Pancreas (tissue), 10 donors: ENCODE measurements at regions not wholly inside any gene's neighbourhood (a gene's known extent, or its start where the extent isn't known, plus 50 kb on each side); places are given as distances from the start of the nearest gene placed in this dataset.
"Not testable (repeated sequence)": the region's sequence is repeated elsewhere in the genome, so short reads cannot be mapped to it uniquely, and the experiment has no call there.

Experiments used
- ATAC-seq, 4 donors: fragments of 200-7000 bp; cut with Tn5 transposase; one replicate each; pipeline versions ENCODE4 v1.8.0 to v1.9.1; 2020; ENCODE audit warnings: mild to moderate bottlenecking in 4 of 4, moderate library complexity in 4 of 4
- DNase-seq, 6 donors: peaks; one replicate each; pipeline ENCODE4 v3.0.0-alpha.2; 2020
- FAIRE-seq: peaks from 2 replicates; lab custom pipeline; 2012; peaks lifted over from hg19 to GRCh38; lab: Jason Lieb, UNC
- H3K27ac ChIP-seq, 4 donors: fragments of 200-600 bp; sonication (generic); 1 replicate in 3 of 4; 2 replicates in 1 of 4; pipeline versions ENCODE4 v1.5.0 to v1.8.0; 2020
- H3K27me3 ChIP-seq, 4 donors: fragments of 200-600 bp; one replicate each; pipeline ENCODE4 v1.8.0; 2021
- H3K36me3 ChIP-seq, 3 donors: fragments of 200-600 bp; sonication (generic) in 1 of 3; one replicate each; pipeline versions ENCODE4 v1.5.0 to v1.8.0; 2020 to 2021
- H3K4me1 ChIP-seq, 3 donors: fragments of 200-600 bp; one replicate each; pipeline ENCODE4 v1.8.0; 2021
- H3K4me3 ChIP-seq, 4 donors: fragments of 200-600 bp; sonication (generic) in 2 of 4; one replicate each; pipeline versions ENCODE4 v1.5.0 to v1.8.0; 2020 to 2021
- H3K9me3 ChIP-seq, 4 donors: fragments of 200-600 bp; one replicate each; pipeline ENCODE4 v1.8.0; 2021
- CTCF ChIP-seq, 4 donors: fragments of 200-600 bp; sonication (generic) in 3 of 4; IDR thresholded peaks; one replicate each; pipeline versions ENCODE4 v1.5.0 to v1.8.0; 2021; ENCODE audit warnings: antibody characterized with exemption in 4 of 4
- WGBS, 2 donors: extraction: QIAGEN DNeasy Blood & Tissue Kit; methylation state at CpG; one replicate each; pipeline ENCODE4 v1.1.7; 2013; 5-methylcytosine and 5-hydroxymethylcytosine counted together
- intact Hi-C, 3 donors: fragments of 100-400 bp; cut with DNase I; formaldehyde crosslinking; loops; one replicate each; pipeline versions ENCODE4 v1.11.1 to v1.14.2; 2022
- donor health status: healthy with polysubstance abuse.
- donor health status: DM: no; HTN: no; CAD: no; lungs with moderate emphysema.
- donor health status: DM: no; HTN: no; CAD: no.
- donor health status: control.
- donor health status: control.
- donor health status: Bipolar disorder and iron deficiency.
- donor health status: DM: yes; HTN: yes; CAD: no.
- donor health status: DM: no; HTN: no; CAD: no.
- donor health status: DM: no; HTN: no; CAD: no.
- donor health status: DM: yes; HTN: yes; CAD: no.

GRCh38 chr12:4829161-4829792 lies 80.4 kb upstream of the KCNA1 start:
- TF ChIP-seq CTCF (IDR thresholded peaks at IDR 0.05), result no peak
- FAIRE-seq, result no peak
- no peak for ATAC-seq
- Histone ChIP-seq H3K4me1 (no peaks in the 10 kb centered on the region), H3K27ac (no peak overlapping the region), H3K9me3 (no peaks in the 10 kb centered on the region), H3K36me3 (no peaks in the 10 kb centered on the region), H3K27me3 (peaks cover 0 to 3% (median 0%) of the 10 kb centered on the region in 4 donors), H3K4me3 (no peak overlapping the region)
- 48 to 49% methylated on average over 7 of the region's 7 CpGs for WGBS, 2 donors
- intact Hi-C loops, result no loop called here
- no peak for DNase-seq

GRCh38 chr12:4829793-4830162 lies 79.9 kb upstream of the KCNA1 start:
- Histone ChIP-seq H3K27me3 (peaks cover 0 to 3% (median 0%) of the 10 kb centered on the region in 4 donors), H3K9me3 (no peaks in the 10 kb centered on the region), H3K36me3 (no peaks in the 10 kb centered on the region), H3K4me3 (no peak overlapping the region), H3K27ac (no peak overlapping the region), H3K4me1 (no peaks in the 10 kb centered on the region)
- no peak for TF ChIP-seq CTCF (IDR thresholded peaks at IDR 0.05)
- WGBS, 2 donors, result 53 to 55% methylated on average over 6 of the region's 6 CpGs
- FAIRE-seq (no peak), ATAC-seq (no peak), DNase-seq (no peak)
- intact Hi-C loops, result no loop called here

- FAIRE-seq, result no peak
- intact Hi-C loops, result no loop called here
These were observed 79.0 kb upstream of the KCNA1 start for GRCh38 chr12:4830556-4831210.

GRCh38 chr12:4833053-4833452 lies 76.7 kb upstream of the KCNA1 start:
- H3K4me1 ChIP-seq, result no peaks in the 10 kb centered on the region
- H3K9me3 ChIP-seq, result no peaks in the 10 kb centered on the region
- intact Hi-C loops, result no loop called here
- DNase-seq (no peak), ATAC-seq (no peak), FAIRE-seq (no peak)
- no peaks in the 10 kb centered on the region for H3K36me3 ChIP-seq
- peaks cover 0 to 3% (median 0%) of the 10 kb centered on the region in 4 donors for H3K27me3 ChIP-seq
- H3K4me3 ChIP-seq, result no peak overlapping the region
- 57 to 66% methylated on average over 3 of the region's 3 CpGs for WGBS, 2 donors
- H3K27ac ChIP-seq, result no peak overlapping the region
- no peak for TF ChIP-seq CTCF (IDR thresholded peaks at IDR 0.05)

More at GRCh38 chr12:4830556-4831210, 79.0 kb upstream of the KCNA1 start:
- no peak overlapping the region for H3K27ac ChIP-seq
- H3K36me3 ChIP-seq, result no peaks in the 10 kb centered on the region
- no peak overlapping the region for H3K4me3 ChIP-seq
- TF ChIP-seq CTCF (IDR thresholded peaks at IDR 0.05), result no peak
- ATAC-seq, result no peak
- no peaks in the 10 kb centered on the region for H3K9me3 ChIP-seq
- no peak for DNase-seq
- H3K4me1 ChIP-seq, result no peaks in the 10 kb centered on the region
- H3K27me3 ChIP-seq, result peaks cover 0 to 3% (median 0%) of the 10 kb centered on the region in 4 donors
- 48 to 57% methylated on average over 18 of the region's 18 CpGs for WGBS, 2 donors

GRCh38 chr12:4833524-4833923 lies 76.2 kb upstream of the KCNA1 start:
- intact Hi-C loops, result no loop called here
- DNase-seq (no peak), FAIRE-seq (no peak), ATAC-seq (no peak)
- Histone ChIP-seq H3K4me3 (no peak overlapping the region), H3K27me3 (peaks cover 0 to 3% (median 0%) of the 10 kb centered on the region in 4 donors), H3K27ac (no peak overlapping the region), H3K4me1 (no peaks in the 10 kb centered on the region), H3K9me3 (no peaks in the 10 kb centered on the region), H3K36me3 (no peaks in the 10 kb centered on the region)
- 63 to 73% methylated on average over 3 of the region's 3 CpGs for WGBS, 2 donors
- TF ChIP-seq CTCF (IDR thresholded peaks at IDR 0.05), result no peak

- H3K27ac ChIP-seq, DNase-seq, ATAC-seq, FAIRE-seq, intact Hi-C loops, H3K36me3 ChIP-seq, H3K27me3 ChIP-seq, H3K9me3 ChIP-seq, H3K4me1 ChIP-seq, H3K4me3 ChIP-seq: not testable (repeated sequence)
- 83 to 88% methylated on average over 3 of the region's 3 CpGs for WGBS, 2 donors
These were observed 67.3 kb upstream of the KCNA1 start for GRCh38 chr12:4842401-4842800.
